ENCODE measurements at regions not wholly inside any gene's neighbourhood (a gene's known extent, or its start where the extent isn't known, plus 50 kb on each side); places are given as distances from the start of the nearest gene placed in this dataset.

DNA sequence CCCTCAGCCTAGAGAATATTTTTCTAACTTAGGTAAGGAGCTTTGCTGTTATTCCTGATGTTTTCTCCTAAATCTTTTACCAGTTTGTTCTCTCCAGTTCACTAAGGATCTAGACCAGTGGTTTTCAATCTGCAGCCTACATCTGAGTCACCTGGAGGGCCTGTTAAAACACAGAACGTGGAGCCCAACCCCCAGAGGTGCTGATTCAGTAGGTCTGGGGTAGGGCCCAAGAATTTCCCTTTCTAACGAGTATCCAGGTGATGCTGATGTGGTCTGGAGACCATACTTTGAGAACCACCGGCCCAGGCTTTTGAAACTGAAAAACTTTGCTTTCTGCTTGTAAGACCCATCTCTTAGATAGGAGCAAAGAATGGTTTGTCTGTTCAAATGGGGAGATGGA, 51.2 kb upstream of the KMT2E start:
- Histone ChIP-seq H3K4me3 (ENCODE audit: severe bottlenecking) (no peak overlapping the region), H3K27ac (ENCODE audit: poor library complexity, severe bottlenecking) (peak overlapping the region; percentile 57), H3K27me3 (ENCODE audit: insufficient read depth, poor library complexity, severe bottlenecking) (no peaks in the 10 kb centered on the region), H3K9me3 (ENCODE audit: severe bottlenecking) (no peaks in the 10 kb centered on the region), H3K4me1 (ENCODE audit: insufficient read depth, poor library complexity, severe bottlenecking) (peaks cover 26% of the 10 kb centered on the region), H3K36me3 (ENCODE audit: low read depth) (no peaks in the 10 kb centered on the region)
- ATAC-seq (ENCODE audit: low read depth): peak; percentile 94
- DNase-seq (ENCODE audit: low spot score): peak; percentile 85
- TF ChIP-seq, protein P1, sequence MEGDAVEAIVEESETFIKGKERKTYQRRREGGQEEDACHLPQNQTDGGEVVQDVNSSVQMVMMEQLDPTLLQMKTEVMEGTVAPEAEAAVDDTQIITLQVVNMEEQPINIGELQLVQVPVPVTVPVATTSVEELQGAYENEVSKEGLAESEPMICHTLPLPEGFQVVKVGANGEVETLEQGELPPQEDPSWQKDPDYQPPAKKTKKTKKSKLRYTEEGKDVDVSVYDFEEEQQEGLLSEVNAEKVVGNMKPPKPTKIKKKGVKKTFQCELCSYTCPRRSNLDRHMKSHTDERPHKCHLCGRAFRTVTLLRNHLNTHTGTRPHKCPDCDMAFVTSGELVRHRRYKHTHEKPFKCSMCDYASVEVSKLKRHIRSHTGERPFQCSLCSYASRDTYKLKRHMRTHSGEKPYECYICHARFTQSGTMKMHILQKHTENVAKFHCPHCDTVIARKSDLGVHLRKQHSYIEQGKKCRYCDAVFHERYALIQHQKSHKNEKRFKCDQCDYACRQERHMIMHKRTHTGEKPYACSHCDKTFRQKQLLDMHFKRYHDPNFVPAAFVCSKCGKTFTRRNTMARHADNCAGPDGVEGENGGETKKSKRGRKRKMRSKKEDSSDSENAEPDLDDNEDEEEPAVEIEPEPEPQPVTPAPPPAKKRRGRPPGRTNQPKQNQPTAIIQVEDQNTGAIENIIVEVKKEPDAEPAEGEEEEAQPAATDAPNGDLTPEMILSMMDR (IDR thresholded peaks at IDR 0.05; ENCODE audit: poor library complexity, severe bottlenecking): no peak

DNA sequence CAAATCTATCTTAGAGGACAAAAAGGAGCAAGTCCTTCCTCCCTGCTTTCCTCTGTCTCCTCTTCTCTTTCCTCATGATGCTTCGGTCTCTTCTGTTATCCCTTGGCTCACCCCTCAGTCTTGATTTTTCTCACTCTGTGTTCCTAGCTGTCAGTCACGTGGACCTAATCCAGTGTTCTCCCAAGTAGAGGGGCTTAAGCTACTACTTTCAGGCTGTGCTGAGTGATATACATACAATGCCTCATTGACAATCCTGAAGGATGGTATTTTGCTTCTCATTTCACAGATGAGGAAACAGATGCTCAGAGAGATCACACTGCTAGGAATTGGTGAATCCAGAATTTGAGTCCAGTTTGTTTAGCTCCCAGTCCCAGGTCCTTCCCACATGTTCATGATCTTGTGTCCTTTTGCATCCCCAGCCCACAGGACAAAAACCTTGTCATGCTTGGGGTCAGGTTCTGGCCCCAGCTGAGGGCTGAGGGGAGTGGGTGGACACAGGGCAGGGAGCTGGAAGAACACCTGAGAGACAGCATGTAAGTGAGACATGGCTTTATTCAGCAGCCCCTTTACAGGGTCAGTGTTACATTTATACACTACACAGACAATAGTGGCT, 50.5 kb upstream of the KMT2E start:
- ATAC-seq (ENCODE audit: low read depth) (no peak), DNase-seq (ENCODE audit: low spot score) (no peak)
- TF ChIP-seq, protein P1 (IDR thresholded peaks at IDR 0.05; ENCODE audit: poor library complexity, severe bottlenecking): no peak
- Histone ChIP-seq H3K27me3 (ENCODE audit: insufficient read depth, poor library complexity, severe bottlenecking) (no peaks in the 10 kb centered on the region), H3K4me1 (ENCODE audit: insufficient read depth, poor library complexity, severe bottlenecking) (peaks cover 26% of the 10 kb centered on the region), H3K4me3 (ENCODE audit: severe bottlenecking) (no peak overlapping the region), H3K36me3 (ENCODE audit: low read depth) (no peaks in the 10 kb centered on the region), H3K27ac (ENCODE audit: poor library complexity, severe bottlenecking) (peak overlapping the region; percentile 57), H3K9me3 (ENCODE audit: severe bottlenecking) (no peaks in the 10 kb centered on the region)

DNA sequence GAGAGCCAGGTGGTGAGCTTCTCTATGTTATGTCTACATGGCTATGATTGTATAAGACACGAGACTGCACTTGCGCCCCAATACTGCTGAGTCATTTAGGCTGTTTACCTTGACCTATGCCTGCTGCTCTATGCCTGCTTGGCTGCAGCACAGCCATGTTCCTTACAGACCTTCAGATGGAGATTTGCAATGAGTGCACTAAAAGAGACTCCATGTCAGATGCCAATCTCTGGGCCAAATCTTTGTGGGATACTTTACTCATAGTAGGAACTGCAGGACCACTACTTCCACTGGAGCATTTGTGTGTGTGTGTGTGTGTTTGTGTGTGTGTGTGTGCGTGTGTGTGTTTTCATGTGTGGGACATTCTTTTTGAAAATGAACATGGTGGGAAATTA, 50.0 kb upstream of the KMT2E start:
- H3K27me3 ChIP-seq (ENCODE audit: insufficient read depth, poor library complexity, severe bottlenecking): no peaks in the 10 kb centered on the region
- TF ChIP-seq, protein P1 (IDR thresholded peaks at IDR 0.05; ENCODE audit: poor library complexity, severe bottlenecking): no peak
- peaks cover 26% of the 10 kb centered on the region for H3K4me1 ChIP-seq (ENCODE audit: insufficient read depth, poor library complexity, severe bottlenecking)
- H3K27ac ChIP-seq (ENCODE audit: poor library complexity, severe bottlenecking): peak overlapping the region; percentile 57
- no peak for DNase-seq (ENCODE audit: low spot score)
- H3K36me3 ChIP-seq (ENCODE audit: low read depth): no peaks in the 10 kb centered on the region
- H3K9me3 ChIP-seq (ENCODE audit: severe bottlenecking): no peaks in the 10 kb centered on the region
- ATAC-seq (ENCODE audit: low read depth): peak; percentile 50; the same call in 2 of the 3 replicates
- no peak overlapping the region for H3K4me3 ChIP-seq (ENCODE audit: severe bottlenecking)
